NT2/D1 (cell line): ENCODE measurements at regions not wholly inside any gene's neighbourhood (a gene's known extent, or its start where the extent isn't known, plus 50 kb on each side); places are given as distances from the start of the nearest gene placed in this dataset.

Experiments used
- YY1 ChIP-seq: IDR thresholded peaks from 2 replicates; pipeline ENCODE4 v1.6.1; 2011; ENCODE audit not compliant: insufficient read length, insufficient read depth
- ZNF274 ChIP-seq: IDR thresholded peaks from 2 replicates; pipeline ENCODE4 v1.6.1; 2011; ENCODE audit warnings: mild to moderate bottlenecking, low read depth, low read length

GRCh38 chr15:69897471-69898237 is 200.1 kb downstream of the TLE3 start:
- no peak for TF ChIP-seq ZNF274
- TF ChIP-seq YY1, result no peak
